ENCODE measurements at regions not wholly inside any gene's neighbourhood (a gene's known extent, or its start where the extent isn't known, plus 50 kb on each side); places are given as distances from the start of the nearest gene placed in this dataset.

- Histone ChIP-seq H3K4me2 (ENCODE audit: insufficient read depth, low read length) (no peak overlapping the region), H3K27ac (ENCODE audit: insufficient read depth, low read depth, low read length) (no peak overlapping the region), H2AFZ (ENCODE audit: low read depth, low read length) (no peak overlapping the region), H3K9me1 (replicated peaks; ENCODE audit: control insufficient read depth, extremely low read depth, insufficient read depth, low read length) (no peaks in the 10 kb centered on the region), H3K79me2 (ENCODE audit: control insufficient read depth, insufficient read depth, low read length) (no peaks in the 10 kb centered on the region), H3K36me3 (ENCODE audit: control insufficient read depth in 2 of 2, extremely low read depth in 1 of 2, insufficient read depth in 2 of 2, low read length in 2 of 2) (no peaks in the 10 kb centered on the region), H3K9me3 (replicated peaks; ENCODE audit: control insufficient read depth, insufficient read depth, low read length) (peaks cover 4% of the 10 kb centered on the region), H3K4me3 (replicated peaks in 1 of 3; ENCODE audit: insufficient read depth in 1 of 3, low read depth in 1 of 3, low read length in 3 of 3) (no peak overlapping the region), H3K27me3 (ENCODE audit: control insufficient read depth in 2 of 2, insufficient read depth in 2 of 2, low read length in 2 of 2) (no peaks in the 10 kb centered on the region), H3K9ac (replicated peaks; ENCODE audit: extremely low read depth, insufficient read depth, low read length) (no peak overlapping the region), H4K20me1 (replicated peaks; ENCODE audit: control insufficient read depth, extremely low read depth, insufficient read depth, low read length) (no peaks in the 10 kb centered on the region), H3K4me1 (ENCODE audit: control insufficient read depth, extremely low read depth, insufficient read depth, low read length) (no peaks in the 10 kb centered on the region)
- ChIA-PET CTCF (no interaction called here), POLR2A (no interaction called here)
- dilution Hi-C loops (cut with MboI; ENCODE audit: extremely low pct_ligation_motif_present, low sequenced_read_pairs) (no loop called here), intact Hi-C loops (cut with micrococcal nuclease) (no loop called here)
- DNase-seq (ENCODE audit: low read depth, low spot score) (no peak), FAIRE-seq (no peak)
- TF ChIP-seq GATA2 (IDR thresholded peaks at IDR 0.05; ENCODE audit: insufficient read depth, insufficient read length, low read depth, low read length) (no peak), EZH2 (IDR thresholded peaks at IDR 0.05; ENCODE audit: borderline replicate concordance, low read depth, low read length, severe bottlenecking) (no peak), FOS (IDR thresholded peaks at IDR 0.05; ENCODE audit: borderline replicate concordance, insufficient read depth, low read length) (no peak), MYC (IDR thresholded peaks at IDR 0.05; ENCODE audit: low read depth, low read length) (no peak), JUN (IDR thresholded peaks at IDR 0.05; ENCODE audit: borderline replicate concordance, insufficient read depth, insufficient read length, low read depth) (no peak), MAX (IDR thresholded peaks at IDR 0.05; ENCODE audit: insufficient read depth, insufficient read length) (no peak), CTCF (IDR thresholded peaks at IDR 0.05; ENCODE audit: extremely low read depth in 1 of 2, insufficient read depth in 1 of 2, low read depth in 1 of 2, low read length in 2 of 2) (no peak), POLR2A (IDR thresholded peaks at IDR 0.05; ENCODE audit: low read depth, low read length) (no peak), POLR2AphosphoS5 (IDR thresholded peaks at IDR 0.05; ENCODE audit: insufficient read depth, low read depth, low read length) (no peak)
- BruUV-seq (replicated peaks) = no TSS peak
Measured at GRCh38 chr5:159712672-159713071, 203.6 kb upstream of the ADRA1B start.
